Right hindlimb (tissue), 1 donor: ENCODE measurements at regions not wholly inside any gene's neighbourhood (a gene's known extent, or its start where the extent isn't known, plus 50 kb on each side); places are given as distances from the start of the nearest gene placed in this dataset.

ENCODE experiments used
- DNase-seq: peaks from one replicate; pipeline ENCODE4 v3.0.0-alpha.2; 2018

GRCh38 chr1:115411371-115412063 is 73.5 kb upstream of the NGF start:
- DNase-seq: no peak

GRCh38 chr1:115409094-115410015 is 71.3 kb upstream of the NGF start:
- DNase-seq: no peak

DNA sequence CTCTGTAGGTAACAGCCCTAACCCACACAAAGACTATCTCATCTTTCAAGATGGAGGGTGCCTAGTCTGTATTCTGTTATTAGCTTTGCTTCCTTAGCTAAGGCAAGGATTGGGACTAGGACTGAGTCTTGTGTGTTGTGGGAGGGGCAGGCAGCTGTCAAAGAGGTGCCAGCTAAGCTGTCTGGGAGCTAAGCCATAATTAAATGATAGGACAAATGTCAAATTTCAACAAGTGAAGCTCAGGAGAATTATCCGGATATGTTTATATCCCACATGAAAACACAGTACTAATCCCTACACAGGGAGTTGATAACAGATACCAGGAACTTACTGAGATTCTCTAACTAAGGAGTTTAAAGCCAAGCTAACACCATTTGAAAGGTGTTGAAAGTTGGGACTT is 70.5 kb upstream of the NGF start:
- no peak for DNase-seq

DNA sequence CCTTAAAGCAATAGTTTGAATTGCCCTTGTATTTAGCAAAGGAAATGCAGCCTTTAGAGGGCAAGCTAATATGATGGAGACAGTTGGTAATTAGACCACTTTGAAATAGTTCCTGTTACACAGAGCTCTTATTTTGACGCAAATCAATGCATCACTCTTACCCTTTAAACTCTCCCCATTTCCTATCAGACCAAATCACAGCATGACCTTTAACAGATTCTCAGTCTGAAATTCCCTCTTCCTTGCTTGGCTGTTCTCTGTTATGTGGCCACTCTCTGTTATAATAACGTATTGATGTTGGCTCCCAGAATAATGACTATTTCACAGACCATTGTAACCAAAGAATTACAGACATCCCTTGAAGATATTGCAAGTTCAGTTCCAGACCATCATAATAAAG is 66.9 kb upstream of the NGF start:
- no peak for DNase-seq

DNA sequence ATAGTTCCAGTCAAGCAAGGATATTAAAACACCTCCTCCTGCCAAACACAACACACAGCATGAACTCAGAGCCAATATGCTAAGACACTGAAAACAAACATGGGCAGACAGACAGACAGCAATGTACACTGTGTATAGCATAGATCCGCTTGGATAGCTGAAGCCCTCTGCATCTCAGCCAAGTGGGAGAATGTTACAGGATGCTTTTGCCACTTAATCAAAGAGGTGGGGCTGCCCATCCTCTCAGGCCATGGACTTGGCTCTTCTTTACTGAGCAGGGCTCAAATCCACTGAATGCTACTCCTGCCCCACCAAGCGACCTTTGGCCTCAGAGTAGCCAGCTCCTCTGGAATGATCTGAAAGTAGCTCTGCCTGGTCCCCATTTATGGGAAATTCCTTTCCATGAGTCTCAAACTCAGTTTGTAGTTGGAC is 64.7 kb upstream of the NGF start:
- peak; percentile 39 for DNase-seq

- DNase-seq: no peak
These were observed 63.6 kb upstream of the NGF start for GRCh38 chr1:115401676-115402075.

DNA sequence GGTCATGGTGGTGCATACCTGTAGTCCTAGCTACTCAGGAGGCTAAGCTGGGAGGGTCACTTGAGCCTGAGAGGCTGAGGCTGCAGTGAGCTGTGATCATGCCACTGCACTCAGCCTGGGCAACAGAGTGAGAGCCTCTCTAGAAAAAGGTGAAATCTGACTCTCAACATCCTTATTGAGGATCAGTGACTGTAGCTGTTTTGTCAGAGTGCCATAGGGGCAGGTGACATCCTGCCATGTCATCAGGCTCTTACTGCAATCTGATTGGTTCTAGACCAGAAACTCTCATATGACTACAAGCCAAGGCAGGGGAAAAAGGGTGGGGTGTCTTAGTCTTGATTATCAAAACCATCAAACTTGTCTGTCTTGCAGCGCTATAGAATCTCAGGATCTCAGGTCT is 62.8 kb upstream of the NGF start:
- no peak for DNase-seq

DNA sequence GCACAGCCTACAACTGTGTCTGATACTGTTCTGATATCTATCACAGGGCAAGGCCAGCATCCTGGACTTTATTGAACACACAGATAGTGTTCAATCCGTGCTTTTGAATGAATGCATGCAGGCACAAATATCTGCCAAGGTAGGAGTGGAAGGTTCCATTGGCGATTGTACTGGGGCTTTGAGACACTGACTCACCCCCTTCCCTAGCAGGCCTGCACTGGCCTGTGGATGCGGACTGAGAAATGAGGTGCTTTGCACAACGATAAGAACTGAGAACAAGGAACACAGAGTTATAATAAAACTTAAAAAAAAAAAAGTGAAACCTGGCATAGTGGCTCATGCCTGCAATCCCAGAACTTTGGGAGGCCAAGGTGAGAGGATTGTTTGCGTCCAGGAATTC is 62.4 kb upstream of the NGF start:
- DNase-seq: no peak

DNA sequence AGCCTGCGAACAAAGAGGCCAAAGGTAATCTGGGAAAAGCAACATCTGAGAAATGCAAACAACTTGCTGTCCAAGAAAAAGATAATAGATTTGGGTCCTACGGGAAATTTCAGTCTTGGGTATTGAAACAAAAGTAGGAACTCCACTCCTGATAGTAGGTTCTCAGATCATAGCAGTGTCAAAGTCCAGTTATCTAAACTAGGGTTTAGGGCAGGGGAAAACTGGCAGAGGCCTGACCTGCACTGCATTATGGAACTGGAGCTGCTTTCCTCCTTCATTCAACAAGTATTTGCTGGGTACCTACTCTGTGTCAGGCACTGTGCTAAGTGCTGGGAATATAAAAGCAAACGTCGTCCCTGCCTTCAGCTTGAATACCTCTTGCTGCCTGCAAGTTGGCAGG is 60.7 kb upstream of the NGF start:
- DNase-seq: no peak
